ENCODE measurements at regions not wholly inside any gene's neighbourhood (a gene's known extent, or its start where the extent isn't known, plus 50 kb on each side); places are given as distances from the start of the nearest gene placed in this dataset.
"Not testable (repeated sequence)": the region's sequence is repeated elsewhere in the genome, so short reads cannot be mapped to it uniquely, and the experiment has no call there.

GRCh38 chr7:138220321-138220720, 144.1 kb downstream of the AKR1D1 start:
- not testable (repeated sequence) for DNase-seq (ENCODE audit: low read depth)

- DNase-seq (ENCODE audit: low read depth) = not testable (repeated sequence)
Observed at GRCh38 chr7:138221388-138221787, 145.1 kb downstream of the AKR1D1 start.

GRCh38 chr7:138223402-138223879, 147.2 kb downstream of the AKR1D1 start:
- DNase-seq (ENCODE audit: low read depth) = peak; percentile 8

- DNase-seq (ENCODE audit: low read depth) = peak; percentile 68
Observed at GRCh38 chr7:138226001-138226476, 149.8 kb downstream of the AKR1D1 start.

- DNase-seq (ENCODE audit: low read depth) = no peak
Observed at GRCh38 chr7:138226745-138227279, 150.6 kb downstream of the AKR1D1 start.

GRCh38 chr7:138228119-138228518, 151.9 kb downstream of the AKR1D1 start:
- DNase-seq (ENCODE audit: low read depth) = no peak

GRCh38 chr7:138228769-138229168, 152.5 kb downstream of the AKR1D1 start:
- no peak for DNase-seq (ENCODE audit: low read depth)

GRCh38 chr7:138233189-138233588, 156.9 kb downstream of the AKR1D1 start:
- DNase-seq (ENCODE audit: low read depth) = peak; percentile 21

GRCh38 chr7:138235207-138235606, 158.9 kb downstream of the AKR1D1 start:
- DNase-seq (ENCODE audit: low read depth) = no peak

GRCh38 chr7:138237995-138238394, 161.7 kb downstream of the AKR1D1 start:
- no peak for DNase-seq (ENCODE audit: low read depth)

GRCh38 chr7:138238734-138239659, 162.7 kb downstream of the AKR1D1 start:
- peak; percentile 60 for DNase-seq (ENCODE audit: low read depth)

GRCh38 chr7:138243430-138243829, 167.2 kb downstream of the AKR1D1 start:
- no peak for DNase-seq (ENCODE audit: low read depth)

- no peak for DNase-seq (ENCODE audit: low read depth)
Observed at GRCh38 chr7:138243836-138244235, 167.6 kb downstream of the AKR1D1 start.

GRCh38 chr7:138244606-138245005, 168.3 kb downstream of the AKR1D1 start:
- no peak for DNase-seq (ENCODE audit: low read depth)

GRCh38 chr7:138245216-138245615, 169.0 kb downstream of the AKR1D1 start:
- no peak for DNase-seq (ENCODE audit: low read depth)

- no peak for DNase-seq (ENCODE audit: low read depth)
Observed at GRCh38 chr7:138245682-138246081, 169.4 kb downstream of the AKR1D1 start.

- no peak for DNase-seq (ENCODE audit: low read depth)
Observed at GRCh38 chr7:138246428-138246827, 170.2 kb downstream of the AKR1D1 start.

- DNase-seq (ENCODE audit: low read depth) = no peak
Observed at GRCh38 chr7:138247081-138247480, 170.8 kb downstream of the AKR1D1 start.

- peak; percentile 49 for DNase-seq (ENCODE audit: low read depth)
Observed at GRCh38 chr7:138247568-138248333, 171.5 kb downstream of the AKR1D1 start.

GRCh38 chr7:138248609-138249008, 172.3 kb downstream of the AKR1D1 start:
- no peak for DNase-seq (ENCODE audit: low read depth)

GRCh38 chr7:138249975-138250374, 173.7 kb downstream of the AKR1D1 start:
- no peak for DNase-seq (ENCODE audit: low read depth)

- not testable (repeated sequence) for DNase-seq (ENCODE audit: low read depth)
Observed at GRCh38 chr7:138252666-138253065, 176.4 kb downstream of the AKR1D1 start.
